NT2/D1 (cell line): ENCODE measurements at regions not wholly inside any gene's neighbourhood (a gene's known extent, or its start where the extent isn't known, plus 50 kb on each side); places are given as distances from the start of the nearest gene placed in this dataset.

Experiments used
- DNase-seq: peaks from one replicate; pipeline ENCODE4 v3.0.0-alpha.2; 2011; ENCODE audit warnings: low read depth, low spot score
- H3K27me3 ChIP-seq: 2 replicates; pipeline ENCODE4 v1.6.0; 2011; ENCODE audit warnings: mild to moderate bottlenecking; ENCODE audit not compliant: insufficient read length, insufficient read depth
- H3K36me3 ChIP-seq: 2 replicates; pipeline ENCODE4 v1.6.1; 2011; ENCODE audit warnings: mild to moderate bottlenecking, low read length, mixed read lengths; ENCODE audit not compliant: insufficient read depth, insufficient read length
- H3K4me1 ChIP-seq: 2 replicates; pipeline ENCODE4 v1.5.1; 2011; ENCODE audit not compliant: insufficient read depth, insufficient read length
- H3K4me3 ChIP-seq: 2 replicates; pipeline ENCODE4 v1.5.1; 2011; ENCODE audit warnings: low read depth; ENCODE audit not compliant: insufficient read length
- H3K9ac ChIP-seq: 2 replicates; pipeline ENCODE4 v1.6.0; 2011; ENCODE audit warnings: low read depth; ENCODE audit not compliant: insufficient read length
- H3K9me3 ChIP-seq: 2 replicates; pipeline ENCODE4 v1.5.1; 2011; ENCODE audit warnings: mild to moderate bottlenecking, low read length; ENCODE audit not compliant: insufficient read depth
- SUZ12 ChIP-seq: IDR thresholded peaks from 2 replicates; pipeline ENCODE4 v1.6.1; 2011; ENCODE audit not compliant: insufficient read length, insufficient read depth; ENCODE audit errors: extremely low read depth
- YY1 ChIP-seq: IDR thresholded peaks from 2 replicates; pipeline ENCODE4 v1.6.1; 2011; ENCODE audit not compliant: insufficient read length, insufficient read depth
- ZNF274 ChIP-seq: IDR thresholded peaks from 2 replicates; pipeline ENCODE4 v1.6.1; 2011; ENCODE audit warnings: mild to moderate bottlenecking, low read depth, low read length

GRCh38 chr7:89728481-89728880 is 425.8 kb upstream of the STEAP1 start:
- H3K36me3 ChIP-seq, result no peaks in the 10 kb centered on the region
- DNase-seq, result no peak
- H3K9me3 ChIP-seq, result no peaks in the 10 kb centered on the region

GRCh38 chr7:89731751-89732445 is 422.4 kb upstream of the STEAP1 start:
- no peaks in the 10 kb centered on the region for H3K27me3 ChIP-seq
- no peaks in the 10 kb centered on the region for H3K9me3 ChIP-seq
- H3K4me1 ChIP-seq, result no peaks in the 10 kb centered on the region
- no peaks in the 10 kb centered on the region for H3K36me3 ChIP-seq
- no peak for TF ChIP-seq YY1
- no peak for TF ChIP-seq SUZ12
- no peak for TF ChIP-seq ZNF274
- H3K9ac ChIP-seq, result no peak overlapping the region
- DNase-seq, result no peak
- H3K4me3 ChIP-seq, result no peak overlapping the region

More at GRCh38 chr7:89728481-89728880, 425.8 kb upstream of the STEAP1 start:
- no peaks in the 10 kb centered on the region for H3K27me3 ChIP-seq
- no peaks in the 10 kb centered on the region for H3K4me1 ChIP-seq
- no peak overlapping the region for H3K9ac ChIP-seq
- no peak overlapping the region for H3K4me3 ChIP-seq
- TF ChIP-seq ZNF274, result no peak
- TF ChIP-seq YY1, result no peak
- TF ChIP-seq SUZ12, result no peak

GRCh38 chr7:89738549-89738948 is 415.7 kb upstream of the STEAP1 start:
- Histone ChIP-seq H3K36me3 (no peaks in the 10 kb centered on the region), H3K4me3 (no peak overlapping the region), H3K27me3 (no peaks in the 10 kb centered on the region), H3K9me3 (no peaks in the 10 kb centered on the region), H3K4me1 (no peaks in the 10 kb centered on the region), H3K9ac (no peak overlapping the region)
- TF ChIP-seq YY1 (no peak), ZNF274 (no peak), SUZ12 (no peak)
- DNase-seq, result no peak

GRCh38 chr7:89757910-89758309 is 396.4 kb upstream of the STEAP1 start:
- H3K9me3 ChIP-seq, result no peaks in the 10 kb centered on the region
- DNase-seq, result no peak
- H3K36me3 ChIP-seq, result no peaks in the 10 kb centered on the region
- no peak overlapping the region for H3K4me3 ChIP-seq
- TF ChIP-seq YY1 (no peak), SUZ12 (no peak), ZNF274 (no peak)
- no peak overlapping the region for H3K9ac ChIP-seq
- H3K4me1 ChIP-seq, result no peaks in the 10 kb centered on the region
- H3K27me3 ChIP-seq, result no peaks in the 10 kb centered on the region

- TF ChIP-seq YY1 (no peak), SUZ12 (no peak), ZNF274 (no peak)
- Histone ChIP-seq H3K9ac (no peak overlapping the region), H3K9me3 (no peaks in the 10 kb centered on the region), H3K4me1 (no peaks in the 10 kb centered on the region), H3K27me3 (no peaks in the 10 kb centered on the region), H3K4me3 (no peak overlapping the region), H3K36me3 (no peaks in the 10 kb centered on the region)
- no peak for DNase-seq
These were observed 393.6 kb upstream of the STEAP1 start for GRCh38 chr7:89760690-89761089.

- Histone ChIP-seq H3K36me3 (no peaks in the 10 kb centered on the region), H3K9ac (no peak overlapping the region), H3K4me3 (no peak overlapping the region), H3K4me1 (no peaks in the 10 kb centered on the region), H3K27me3 (no peaks in the 10 kb centered on the region), H3K9me3 (no peaks in the 10 kb centered on the region)
- no peak for DNase-seq
- no peak for TF ChIP-seq ZNF274
- TF ChIP-seq YY1, result no peak
- TF ChIP-seq SUZ12, result no peak
These were observed 393.1 kb upstream of the STEAP1 start for GRCh38 chr7:89761173-89761572.

- Histone ChIP-seq H3K9ac (no peak overlapping the region), H3K4me1 (no peaks in the 10 kb centered on the region)
- TF ChIP-seq ZNF274 (no peak), SUZ12 (no peak), YY1 (no peak)
These were observed 384.1 kb upstream of the STEAP1 start for GRCh38 chr7:89770161-89770560.

More at GRCh38 chr7:89770161-89770560, 384.1 kb upstream of the STEAP1 start:
- Histone ChIP-seq H3K4me3 (no peak overlapping the region), H3K27me3 (no peaks in the 10 kb centered on the region), H3K9me3 (no peaks in the 10 kb centered on the region), H3K36me3 (no peaks in the 10 kb centered on the region)
- DNase-seq, result no peak
